Liver (tissue), 7 donors: ENCODE measurements at regions not wholly inside any gene's neighbourhood (a gene's known extent, or its start where the extent isn't known, plus 50 kb on each side); places are given as distances from the start of the nearest gene placed in this dataset.

ENCODE experiments used
- DNase-seq: peaks from one replicate; pipeline ENCODE4 v3.0.0-alpha.2; 2017; ENCODE audit warnings: low spot score
- H3K27ac ChIP-seq, 2 donors: one replicate each; pipeline ENCODE4 v1.7.0; 2013; ENCODE audit warnings: inconsistent platforms in 2 of 2, low read length in 2 of 2, control low read depth in 1 of 2, low read depth in 1 of 2, mild to moderate bottlenecking in 1 of 2
- H3K27me3 ChIP-seq, 4 donors: one replicate each; pipeline versions ENCODE4 v1.6.1 to v1.7.0; 2013; ENCODE audit warnings: low read length in 3 of 4, inconsistent platforms in 1 of 4, mild to moderate bottlenecking in 1 of 4, moderate library complexity in 1 of 4; ENCODE audit not compliant: control insufficient read depth in 4 of 4, insufficient read depth in 4 of 4
- H3K36me3 ChIP-seq, 4 donors: one replicate each; pipeline versions ENCODE4 v1.6.1 to v1.7.0; 2013; ENCODE audit warnings: low read length in 3 of 4, mild to moderate bottlenecking in 3 of 4, low read depth in 1 of 4, moderate library complexity in 1 of 4; ENCODE audit not compliant: control insufficient read depth in 4 of 4, insufficient read depth in 3 of 4
- H3K4me1 ChIP-seq, 4 donors: one replicate each; pipeline versions ENCODE4 v1.6.1 to v1.7.0; 2013; ENCODE audit warnings: low read length in 3 of 4, mild to moderate bottlenecking in 3 of 4, moderate library complexity in 1 of 4; ENCODE audit not compliant: control insufficient read depth in 4 of 4, insufficient read depth in 4 of 4
- H3K4me3 ChIP-seq, 3 donors: one replicate each; pipeline versions ENCODE4 v1.6.1 to v1.7.0; 2013; ENCODE audit warnings: low read length in 3 of 3, control low read depth in 1 of 3, low read depth in 1 of 3, mild to moderate bottlenecking in 1 of 3
- H3K9ac ChIP-seq, 2 donors: one replicate each; pipeline ENCODE4 v1.7.0; 2013; ENCODE audit warnings: low read length in 2 of 2, mild to moderate bottlenecking in 2 of 2, moderate library complexity in 2 of 2, control low read depth in 1 of 2, low read depth in 1 of 2
- H3K9me3 ChIP-seq, 4 donors: one replicate each; pipeline versions ENCODE4 v1.6.1 to v1.7.0; 2013; ENCODE audit warnings: low read length in 3 of 4; ENCODE audit not compliant: control insufficient read depth in 4 of 4
- EGR1 ChIP-seq, 2 donors: IDR thresholded peaks; 2 replicates each; pipeline ENCODE4 v1.6.1; 2016 to 2018; ENCODE audit warnings: antibody characterized with exemption in 2 of 2, low read depth in 2 of 2
- FOXA1 ChIP-seq: IDR thresholded peaks from 2 replicates; pipeline ENCODE4 v1.6.1; 2016; ENCODE audit warnings: antibody characterized with exemption
- FOXA2 ChIP-seq: IDR thresholded peaks from 2 replicates; pipeline ENCODE4 v1.6.1; 2016; ENCODE audit warnings: antibody characterized with exemption
- GABPA ChIP-seq, 2 donors: IDR thresholded peaks in 1 of 2; conservative IDR thresholded peaks in 1 of 2; 2 replicates each; pipeline ENCODE4 v1.6.1; 2016; ENCODE audit warnings: antibody characterized with exemption in 2 of 2, mild to moderate bottlenecking in 1 of 2, moderate library complexity in 1 of 2
- HNF4A ChIP-seq, 2 donors: conservative IDR thresholded peaks; 2 replicates each; pipeline ENCODE4 v1.6.1; 2016; ENCODE audit warnings: antibody characterized with exemption in 2 of 2, mild to moderate bottlenecking in 2 of 2
- HNF4G ChIP-seq: IDR thresholded peaks from 2 replicates; pipeline ENCODE4 v1.6.1; 2016; ENCODE audit warnings: antibody characterized with exemption
- JUND ChIP-seq, 2 donors: IDR thresholded peaks; 2 replicates each; pipeline ENCODE4 v1.6.1; 2016; ENCODE audit warnings: antibody characterized with exemption in 2 of 2
- NR2F2 ChIP-seq: IDR thresholded peaks from 2 replicates; pipeline ENCODE4 v1.6.1; 2016; ENCODE audit warnings: antibody characterized with exemption
- RAD21 ChIP-seq, 2 donors: IDR thresholded peaks; 2 replicates each; pipeline ENCODE4 v1.6.1; 2016; ENCODE audit warnings: antibody characterized with exemption in 2 of 2, mild to moderate bottlenecking in 2 of 2
- RXRA ChIP-seq, 2 donors: IDR thresholded peaks; 2 replicates each; pipeline ENCODE4 v1.6.1; 2017 to 2018; ENCODE audit warnings: antibody characterized with exemption in 2 of 2, mild to moderate bottlenecking in 1 of 2
- TAF1 ChIP-seq: conservative IDR thresholded peaks from 2 replicates; pipeline ENCODE4 v1.6.1; 2016; ENCODE audit warnings: antibody characterized with exemption, mild to moderate bottlenecking
- YY1 ChIP-seq: IDR thresholded peaks from 2 replicates; pipeline ENCODE4 v1.6.1; 2016; ENCODE audit warnings: antibody characterized with exemption, mild to moderate bottlenecking
- WGBS: extraction: QIAGEN DNeasy Blood & Tissue Kit; methylation state at CpG from one replicate; pipeline ENCODE4 v1.1.7; 2013; 5-methylcytosine and 5-hydroxymethylcytosine counted together
- TF ChIP-seq, protein P1 (sequence below): IDR thresholded peaks from 2 replicates; pipeline ENCODE4 v1.6.1; 2016; ENCODE audit warnings: antibody characterized with exemption
- TF ChIP-seq, protein P2 (sequence below): IDR thresholded peaks from 2 replicates; pipeline ENCODE4 v1.6.1; 2016; ENCODE audit warnings: antibody characterized with exemption
- TF ChIP-seq, protein P3 (sequence below): IDR thresholded peaks from 2 replicates; pipeline ENCODE4 v1.6.1; 2016; ENCODE audit warnings: antibody characterized with exemption, mild to moderate bottlenecking
- donor health status: healthy.
- donor health status: healthy.
- donor health status: healthy.
- donor health status: healthy.

- TF ChIP-seq, protein P1, sequence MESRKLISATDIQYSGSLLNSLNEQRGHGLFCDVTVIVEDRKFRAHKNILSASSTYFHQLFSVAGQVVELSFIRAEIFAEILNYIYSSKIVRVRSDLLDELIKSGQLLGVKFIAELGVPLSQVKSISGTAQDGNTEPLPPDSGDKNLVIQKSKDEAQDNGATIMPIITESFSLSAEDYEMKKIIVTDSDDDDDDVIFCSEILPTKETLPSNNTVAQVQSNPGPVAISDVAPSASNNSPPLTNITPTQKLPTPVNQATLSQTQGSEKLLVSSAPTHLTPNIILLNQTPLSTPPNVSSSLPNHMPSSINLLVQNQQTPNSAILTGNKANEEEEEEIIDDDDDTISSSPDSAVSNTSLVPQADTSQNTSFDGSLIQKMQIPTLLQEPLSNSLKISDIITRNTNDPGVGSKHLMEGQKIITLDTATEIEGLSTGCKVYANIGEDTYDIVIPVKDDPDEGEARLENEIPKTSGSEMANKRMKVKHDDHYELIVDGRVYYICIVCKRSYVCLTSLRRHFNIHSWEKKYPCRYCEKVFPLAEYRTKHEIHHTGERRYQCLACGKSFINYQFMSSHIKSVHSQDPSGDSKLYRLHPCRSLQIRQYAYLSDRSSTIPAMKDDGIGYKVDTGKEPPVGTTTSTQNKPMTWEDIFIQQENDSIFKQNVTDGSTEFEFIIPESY = no peak
- TF ChIP-seq HNF4A (conservative IDR thresholded peaks at IDR 0.05) (no peak), TAF1 (no peak), YY1 (no peak), NR2F2 (no peak), HNF4G (no peak), RXRA (IDR thresholded peaks at IDR 0.05) (no peak), RAD21 (IDR thresholded peaks at IDR 0.05) (no peak), FOXA1 (no peak), GABPA (IDR thresholded peaks at IDR 0.05 in 1 of 2, conservative IDR thresholded peaks at IDR 0.05 in 1 of 2) (no peak), JUND (IDR thresholded peaks at IDR 0.05) (no peak)
- TF ChIP-seq, protein P2, sequence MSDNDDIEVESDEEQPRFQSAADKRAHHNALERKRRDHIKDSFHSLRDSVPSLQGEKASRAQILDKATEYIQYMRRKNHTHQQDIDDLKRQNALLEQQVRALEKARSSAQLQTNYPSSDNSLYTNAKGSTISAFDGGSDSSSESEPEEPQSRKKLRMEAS = no peak
- Histone ChIP-seq H3K27ac (no peak overlapping the region), H3K9me3 (no peaks in the 10 kb centered on the region), H3K4me3 (no peak overlapping the region), H3K36me3 (no peaks in the 10 kb centered on the region), H3K27me3 (no peaks in the 10 kb centered on the region), H3K9ac (no peak overlapping the region), H3K4me1 (no peaks in the 10 kb centered on the region)
- 96% methylated on average over 2 of the region's 2 CpGs for WGBS
- DNase-seq = no peak
Measured at GRCh38 chr3:15894382-15894781, 96.6 kb upstream of the ANKRD28 start.

- DNase-seq = no peak
- Histone ChIP-seq H3K27me3 (no peaks in the 10 kb centered on the region), H3K36me3 (no peaks in the 10 kb centered on the region), H3K27ac (no peak overlapping the region), H3K4me3 (no peak overlapping the region), H3K9me3 (no peaks in the 10 kb centered on the region), H3K9ac (no peak overlapping the region), H3K4me1 (no peaks in the 10 kb centered on the region)
- TF ChIP-seq EGR1 (IDR thresholded peaks at IDR 0.05; ENCODE audit: low read depth in 2 of 2) (no peak), TAF1 (no peak)
- 83% methylated on average over 2 of the region's 2 CpGs for WGBS
Measured at GRCh38 chr3:15896500-15896899, 98.7 kb upstream of the ANKRD28 start.

GRCh38 chr3:15899388-15899787 lies 101.6 kb upstream of the ANKRD28 start:
- WGBS = 95% methylated on average over 2 of the region's 2 CpGs
- TF ChIP-seq EGR1 (IDR thresholded peaks at IDR 0.05; ENCODE audit: low read depth in 2 of 2) = no peak
- TF ChIP-seq RAD21 (IDR thresholded peaks at IDR 0.05) = no peak
- no peak for TF ChIP-seq HNF4A (conservative IDR thresholded peaks at IDR 0.05)
- no peak for DNase-seq

GRCh38 chr3:15903164-15903563 lies 105.4 kb upstream of the ANKRD28 start:
- H3K9ac ChIP-seq = no peak overlapping the region
- no peak overlapping the region for H3K4me3 ChIP-seq
- H3K9me3 ChIP-seq = no peaks in the 10 kb centered on the region
- 28% methylated on average over 3 of the region's 3 CpGs for WGBS
- no peaks in the 10 kb centered on the region for H3K36me3 ChIP-seq
- no peaks in the 10 kb centered on the region for H3K27me3 ChIP-seq
- peaks cover 2 to 16% (median 10%) of the 10 kb centered on the region in 4 donors for H3K4me1 ChIP-seq
- peak overlapping the region; percentile 63 to 73 for H3K27ac ChIP-seq
- DNase-seq = no peak
- TF ChIP-seq, protein P1 = no peak
- peak in 1 of 2 donors; percentile 27 for TF ChIP-seq RAD21 (IDR thresholded peaks at IDR 0.05)
- TF ChIP-seq RXRA (IDR thresholded peaks at IDR 0.05) = peak; percentile 73 to 85
- TF ChIP-seq FOXA2 = no peak
- no peak for TF ChIP-seq YY1
- TF ChIP-seq, protein P3, sequence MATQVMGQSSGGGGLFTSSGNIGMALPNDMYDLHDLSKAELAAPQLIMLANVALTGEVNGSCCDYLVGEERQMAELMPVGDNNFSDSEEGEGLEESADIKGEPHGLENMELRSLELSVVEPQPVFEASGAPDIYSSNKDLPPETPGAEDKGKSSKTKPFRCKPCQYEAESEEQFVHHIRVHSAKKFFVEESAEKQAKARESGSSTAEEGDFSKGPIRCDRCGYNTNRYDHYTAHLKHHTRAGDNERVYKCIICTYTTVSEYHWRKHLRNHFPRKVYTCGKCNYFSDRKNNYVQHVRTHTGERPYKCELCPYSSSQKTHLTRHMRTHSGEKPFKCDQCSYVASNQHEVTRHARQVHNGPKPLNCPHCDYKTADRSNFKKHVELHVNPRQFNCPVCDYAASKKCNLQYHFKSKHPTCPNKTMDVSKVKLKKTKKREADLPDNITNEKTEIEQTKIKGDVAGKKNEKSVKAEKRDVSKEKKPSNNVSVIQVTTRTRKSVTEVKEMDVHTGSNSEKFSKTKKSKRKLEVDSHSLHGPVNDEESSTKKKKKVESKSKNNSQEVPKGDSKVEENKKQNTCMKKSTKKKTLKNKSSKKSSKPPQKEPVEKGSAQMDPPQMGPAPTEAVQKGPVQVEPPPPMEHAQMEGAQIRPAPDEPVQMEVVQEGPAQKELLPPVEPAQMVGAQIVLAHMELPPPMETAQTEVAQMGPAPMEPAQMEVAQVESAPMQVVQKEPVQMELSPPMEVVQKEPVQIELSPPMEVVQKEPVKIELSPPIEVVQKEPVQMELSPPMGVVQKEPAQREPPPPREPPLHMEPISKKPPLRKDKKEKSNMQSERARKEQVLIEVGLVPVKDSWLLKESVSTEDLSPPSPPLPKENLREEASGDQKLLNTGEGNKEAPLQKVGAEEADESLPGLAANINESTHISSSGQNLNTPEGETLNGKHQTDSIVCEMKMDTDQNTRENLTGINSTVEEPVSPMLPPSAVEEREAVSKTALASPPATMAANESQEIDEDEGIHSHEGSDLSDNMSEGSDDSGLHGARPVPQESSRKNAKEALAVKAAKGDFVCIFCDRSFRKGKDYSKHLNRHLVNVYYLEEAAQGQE = no peak
- no peak for TF ChIP-seq FOXA1
- peak in 1 of 2 donors; percentile 2 for TF ChIP-seq EGR1 (IDR thresholded peaks at IDR 0.05; ENCODE audit: low read depth in 2 of 2)
- TF ChIP-seq, protein P2 = no peak
- TF ChIP-seq HNF4A (conservative IDR thresholded peaks at IDR 0.05) = peak; percentile 38 to 50

More at GRCh38 chr3:15899388-15899787, 101.6 kb upstream of the ANKRD28 start:
- Histone ChIP-seq H3K36me3 (no peaks in the 10 kb centered on the region), H3K4me3 (no peak overlapping the region), H3K9ac (no peak overlapping the region), H3K27me3 (no peaks in the 10 kb centered on the region), H3K4me1 (peaks cover 2 to 16% (median 10%) of the 10 kb centered on the region in 4 donors), H3K27ac (no peak overlapping the region), H3K9me3 (no peaks in the 10 kb centered on the region)
